ENCODE measurements at regions not wholly inside any gene's neighbourhood (a gene's known extent, or its start where the extent isn't known, plus 50 kb on each side); places are given as distances from the start of the nearest gene placed in this dataset. TPM values are rescaled to one million over a fixed set of nuclear protein-coding genes. Genes with fewer than 3 reads are reported as not detected.

- no peak overlapping the region for H3K27ac ChIP-seq
- no peaks in the 10 kb centered on the region for H3K36me3 ChIP-seq
- intact Hi-C loops (cut with DNase I): no loop called here
- no peak for TF ChIP-seq EP300 (IDR thresholded peaks at IDR 0.05)
- no peak for TF ChIP-seq CTCF (IDR thresholded peaks at IDR 0.05)
- TF ChIP-seq POLR2A (IDR thresholded peaks at IDR 0.05): no peak
- DNase-seq: no peak
- H3K27me3 ChIP-seq: no peaks in the 10 kb centered on the region
- peaks cover 3% of the 10 kb centered on the region for H3K4me1 ChIP-seq (ENCODE audit: insufficient read depth)
- no peak overlapping the region for H3K4me3 ChIP-seq
- WGBS, 3 donors: 44 to 77% (median 53%) methylated on average over 7 of the region's 7 CpGs
- no peaks in the 10 kb centered on the region for H3K9me3 ChIP-seq
These were observed 59.7 kb downstream of the SCG2 start for GRCh38 chr2:223542501-223542900.

GRCh38 chr2:223545406-223545805 is 56.8 kb downstream of the SCG2 start:
- DNase-seq: no peak
- H3K4me1 ChIP-seq (ENCODE audit: insufficient read depth): no peaks in the 10 kb centered on the region
- H3K4me3 ChIP-seq: no peak overlapping the region
- 71 to 76% (median 76%) methylated on average over 2 of the region's 2 CpGs for WGBS, 3 donors
- intact Hi-C loops (cut with DNase I): no loop called here
- H3K36me3 ChIP-seq: no peaks in the 10 kb centered on the region
- H3K9me3 ChIP-seq: no peaks in the 10 kb centered on the region
- H3K27ac ChIP-seq: no peak overlapping the region
- TF ChIP-seq POLR2A (IDR thresholded peaks at IDR 0.05): no peak
- TF ChIP-seq EP300 (IDR thresholded peaks at IDR 0.05): no peak
- TF ChIP-seq CTCF (IDR thresholded peaks at IDR 0.05): no peak
- H3K27me3 ChIP-seq: no peaks in the 10 kb centered on the region

GRCh38 chr2:223545830-223546229 is 56.3 kb downstream of the SCG2 start:
- no peaks in the 10 kb centered on the region for H3K27me3 ChIP-seq
- H3K27ac ChIP-seq: no peak overlapping the region
- 35 to 60% (median 49%) methylated on average over 2 of the region's 2 CpGs for WGBS, 3 donors
- no peaks in the 10 kb centered on the region for H3K36me3 ChIP-seq
- no peak for DNase-seq
- intact Hi-C loops (cut with DNase I): no loop called here
- no peak for TF ChIP-seq POLR2A (IDR thresholded peaks at IDR 0.05)
- no peak for TF ChIP-seq EP300 (IDR thresholded peaks at IDR 0.05)
- TF ChIP-seq CTCF (IDR thresholded peaks at IDR 0.05): no peak
- H3K4me1 ChIP-seq (ENCODE audit: insufficient read depth): no peaks in the 10 kb centered on the region
- H3K4me3 ChIP-seq: no peak overlapping the region
- no peaks in the 10 kb centered on the region for H3K9me3 ChIP-seq

Small RNA genes in the stretch of these regions (small RNA-seq; reads per million reads assigned to genes)
- gene HIGD1AP4: not detected
- not detected for gene RN7SL807P
